Fibroblast of lung (primary cell): ENCODE measurements at regions not wholly inside any gene's neighbourhood (a gene's known extent, or its start where the extent isn't known, plus 50 kb on each side); places are given as distances from the start of the nearest gene placed in this dataset.
"Not testable (repeated sequence)": the region's sequence is repeated elsewhere in the genome, so short reads cannot be mapped to it uniquely, and the experiment has no call there.

Source experiments
- DNase-seq, 2 donors: peaks; one replicate each; pipeline versions ENCODE4 v3.0.0 to v3.0.0-alpha.2; 2010; ENCODE audit warnings: low read depth in 2 of 2
- H2AFZ ChIP-seq: 2 replicates; pipeline ENCODE4 v1.5.1; 2012; ENCODE audit warnings: low read length, control low read depth, inconsistent platforms
- H3K27ac ChIP-seq: 2 replicates; pipeline ENCODE4 v1.5.1; 2011; ENCODE audit warnings: low read length, control low read depth; ENCODE audit not compliant: insufficient read depth
- H3K27me3 ChIP-seq: 2 replicates; pipeline ENCODE4 v1.5.1; 2011; ENCODE audit warnings: mild to moderate bottlenecking, low read length; ENCODE audit not compliant: control insufficient read depth, insufficient read depth
- H3K36me3 ChIP-seq: 2 replicates; pipeline ENCODE4 v1.5.1; 2011; ENCODE audit warnings: low read length; ENCODE audit not compliant: control insufficient read depth, insufficient read depth
- H3K4me1 ChIP-seq: 2 replicates; pipeline ENCODE4 v1.5.1; 2011; ENCODE audit warnings: low read length; ENCODE audit not compliant: control insufficient read depth, insufficient read depth; ENCODE audit errors: extremely low read depth
- H3K4me2 ChIP-seq: 2 replicates; pipeline ENCODE4 v1.5.1; 2011; ENCODE audit warnings: low read length, control low read depth; ENCODE audit not compliant: insufficient read depth; ENCODE audit errors: extremely low read depth
- H3K4me3 ChIP-seq, 4 experiments: fragments of 200-600 bp in 1 of 4; sonication (generic) in 1 of 4; replicated peaks in 1 of 4; 2 replicates each; pipeline ENCODE4 v1.5.1; 2011 to 2016; ENCODE audit warnings: low read length in 4 of 4, low read depth in 3 of 4, mild to moderate bottlenecking in 3 of 4, control low read depth in 2 of 4, inconsistent platforms in 1 of 4, mixed read lengths in 1 of 4; ENCODE audit not compliant: insufficient read depth in 1 of 4; ENCODE audit errors: control extremely low read depth in 1 of 4
- H3K79me2 ChIP-seq: 2 replicates; pipeline ENCODE4 v1.5.1; 2012; ENCODE audit warnings: mild to moderate bottlenecking, low read length, inconsistent platforms; ENCODE audit not compliant: control insufficient read depth, insufficient read depth
- H3K9ac ChIP-seq: 2 replicates; pipeline ENCODE4 v1.5.1; 2011; ENCODE audit warnings: mild to moderate bottlenecking, low read length, control low read depth; ENCODE audit not compliant: insufficient read depth
- H3K9me3 ChIP-seq: 2 replicates; pipeline ENCODE4 v1.5.1; 2012; ENCODE audit warnings: low read depth, low read length; ENCODE audit not compliant: control insufficient read depth, insufficient read depth
- H4K20me1 ChIP-seq: 2 replicates; pipeline ENCODE4 v1.5.1; 2011; ENCODE audit warnings: low read length; ENCODE audit not compliant: control insufficient read depth, insufficient read depth; ENCODE audit errors: extremely low read depth
- CTCF ChIP-seq, 2 donors: IDR thresholded peaks in 1 of 2; conservative IDR thresholded peaks in 1 of 2; 1 replicate in 1 of 2; 2 replicates in 1 of 2; pipeline ENCODE4 v1.5.1; 2011 to 2012; ENCODE audit warnings: low read length in 2 of 2, control low read depth in 1 of 2, inconsistent platforms in 1 of 2, low read depth in 1 of 2, mild to moderate bottlenecking in 1 of 2
- EZH2 ChIP-seq: IDR thresholded peaks from 2 replicates; pipeline ENCODE4 v1.5.1; 2012; ENCODE audit warnings: low read length, control low read depth, mild to moderate bottlenecking; ENCODE audit errors: missing control alignments

GRCh38 chr5:164235300-164235891 is 730.0 kb downstream of the MAT2B start:
- Histone ChIP-seq H3K9ac (no peak overlapping the region), H3K79me2 (no peaks in the 10 kb centered on the region), H3K27me3 (no peaks in the 10 kb centered on the region), H3K4me1 (peaks cover 3% of the 10 kb centered on the region), H4K20me1 (no peaks in the 10 kb centered on the region), H3K27ac (no peak overlapping the region), H3K36me3 (no peaks in the 10 kb centered on the region), H3K4me3 (no peak overlapping the region), H2AFZ (no peak overlapping the region), H3K4me2 (peak overlapping the region; percentile 49), H3K9me3 (no peaks in the 10 kb centered on the region)
- peak; percentile 95 to 98 for DNase-seq
- TF ChIP-seq EZH2, result no peak
- TF ChIP-seq CTCF (conservative IDR thresholded peaks at IDR 0.05 in 1 of 2, IDR thresholded peaks at IDR 0.05 in 1 of 2; ENCODE audit: low read depth in 1 of 2, low read length in 2 of 2), result no peak

- no peaks in the 10 kb centered on the region for H3K79me2 ChIP-seq
- H3K9me3 ChIP-seq, result no peaks in the 10 kb centered on the region
- H3K27me3 ChIP-seq, result no peaks in the 10 kb centered on the region
- no peak overlapping the region for H2AFZ ChIP-seq
- H3K4me3 ChIP-seq, result no peak overlapping the region
- no peaks in the 10 kb centered on the region for H4K20me1 ChIP-seq
- H3K4me2 ChIP-seq, result no peak overlapping the region
- no peak overlapping the region for H3K9ac ChIP-seq
- TF ChIP-seq EZH2, result no peak
- no peaks in the 10 kb centered on the region for H3K36me3 ChIP-seq
- no peak overlapping the region for H3K27ac ChIP-seq
- peak; percentile 29 to 81 for DNase-seq
- peaks cover 3% of the 10 kb centered on the region for H3K4me1 ChIP-seq
Observed at GRCh38 chr5:164237486-164237885, 732.1 kb downstream of the MAT2B start.

- not testable (repeated sequence) for H3K27ac ChIP-seq
Observed at GRCh38 chr5:164251781-164252180, 746.4 kb downstream of the MAT2B start.

GRCh38 chr5:164253764-164254163 is 748.3 kb downstream of the MAT2B start:
- Histone ChIP-seq H3K4me1 (no peaks in the 10 kb centered on the region), H3K4me3 (no peak overlapping the region), H3K9ac (no peak overlapping the region), H3K36me3 (no peaks in the 10 kb centered on the region), H3K27me3 (no peaks in the 10 kb centered on the region), H3K9me3 (no peaks in the 10 kb centered on the region), H3K79me2 (no peaks in the 10 kb centered on the region), H3K27ac (no peak overlapping the region), H2AFZ (no peak overlapping the region), H4K20me1 (no peaks in the 10 kb centered on the region), H3K4me2 (no peak overlapping the region)
- DNase-seq, result no peak
- no peak for TF ChIP-seq CTCF (conservative IDR thresholded peaks at IDR 0.05 in 1 of 2, IDR thresholded peaks at IDR 0.05 in 1 of 2; ENCODE audit: low read depth in 1 of 2, low read length in 2 of 2)
- TF ChIP-seq EZH2, result no peak

More at GRCh38 chr5:164251781-164252180, 746.4 kb downstream of the MAT2B start:
- H4K20me1 ChIP-seq, H3K9ac ChIP-seq, DNase-seq, H3K9me3 ChIP-seq, H2AFZ ChIP-seq, H3K36me3 ChIP-seq, H3K27me3 ChIP-seq, H3K4me2 ChIP-seq, H3K79me2 ChIP-seq, H3K4me1 ChIP-seq, H3K4me3 ChIP-seq: not testable (repeated sequence)
